Endodermal cell (in vitro differentiated cells): ENCODE measurements at regions not wholly inside any gene's neighbourhood (a gene's known extent, or its start where the extent isn't known, plus 50 kb on each side); places are given as distances from the start of the nearest gene placed in this dataset.

Experiments used
- DNase-seq: peaks from one replicate; pipeline ENCODE4 v3.0.0-alpha.2; 2017
- H3K27ac ChIP-seq: 2 replicates; pipeline ENCODE4 v1.5.1; 2013; ENCODE audit warnings: mild to moderate bottlenecking, low read depth, low read length, moderate library complexity
- H3K27me3 ChIP-seq: 2 replicates; pipeline ENCODE4 v1.6.1; 2013; ENCODE audit warnings: mild to moderate bottlenecking, low read length, moderate library complexity; ENCODE audit not compliant: insufficient read depth, control insufficient read depth, poor library complexity, severe bottlenecking
- H3K36me3 ChIP-seq: 2 replicates; pipeline ENCODE4 v1.7.0; 2013; ENCODE audit warnings: mild to moderate bottlenecking, low read length, moderate library complexity; ENCODE audit not compliant: control insufficient read depth, insufficient read depth
- H3K4me1 ChIP-seq: one replicate; pipeline ENCODE4 v1.7.0; 2013; ENCODE audit warnings: low read length; ENCODE audit not compliant: control insufficient read depth, insufficient read depth
- H3K4me3 ChIP-seq: 2 replicates; pipeline ENCODE4 v1.5.1; 2013; ENCODE audit warnings: mild to moderate bottlenecking, low read length, moderate library complexity
- H3K9ac ChIP-seq: 2 replicates; pipeline ENCODE4 v1.6.1; 2013; ENCODE audit warnings: mild to moderate bottlenecking, low read length, moderate library complexity; ENCODE audit not compliant: poor library complexity, severe bottlenecking; ENCODE audit errors: extremely low read depth
- H3K9me3 ChIP-seq: 2 replicates; pipeline ENCODE4 v1.6.1; 2013; ENCODE audit warnings: mild to moderate bottlenecking, low read length, moderate library complexity; ENCODE audit not compliant: control insufficient read depth
- H3K27ac Mint-ChIP-seq: 2 replicates; pipeline ENCODE4 v1.8.0; 2020; ENCODE audit warnings: mixed read lengths
- H3K27me3 Mint-ChIP-seq: 2 replicates; pipeline ENCODE4 v1.8.0; 2021; ENCODE audit warnings: mild to moderate bottlenecking, mixed read lengths; ENCODE audit not compliant: insufficient read depth
- H3K36me3 Mint-ChIP-seq: 2 replicates; pipeline ENCODE4 v1.8.0; 2020; ENCODE audit warnings: low read depth, mixed read lengths
- H3K4me1 Mint-ChIP-seq: 2 replicates; pipeline ENCODE4 v1.8.0; 2020; ENCODE audit warnings: mixed read lengths
- H3K4me3 Mint-ChIP-seq: 2 replicates; pipeline ENCODE4 v1.8.0; 2020; ENCODE audit warnings: mild to moderate bottlenecking, moderate library complexity, mixed read lengths
- H3K9me3 Mint-ChIP-seq: 2 replicates; pipeline ENCODE4 v1.8.0; 2020; ENCODE audit warnings: mild to moderate bottlenecking, mixed read lengths
- CTCF ChIP-seq: fragments of 200-600 bp; sonication (generic); conservative IDR thresholded peaks from 2 replicates; pipeline ENCODE4 v1.5.0; 2021; ENCODE audit warnings: antibody characterized with exemption, mild to moderate bottlenecking
- WGBS, 2 experiments: methylation state at CpG; one replicate each; pipeline versions ENCODE4 v1.1.5 to v1.1.7; 2013; ENCODE audit warnings: missing lambda C conversion rate in 2 of 2, mixed read lengths in 1 of 2; ENCODE audit not compliant: insufficient coverage in 1 of 2, insufficient read length in 1 of 2; 5-methylcytosine and 5-hydroxymethylcytosine counted together

- H3K9me3 Mint-ChIP-seq: no peaks in the 10 kb centered on the region
- H3K27ac Mint-ChIP-seq: no peak overlapping the region
- no peaks in the 10 kb centered on the region for H3K36me3 ChIP-seq
- DNase-seq: no peak
- no peak overlapping the region for H3K27ac ChIP-seq
- H3K36me3 Mint-ChIP-seq: no peaks in the 10 kb centered on the region
- H3K4me3 ChIP-seq: no peak overlapping the region
- 97 to 100% methylated on average over 1 to 2 of the region's 2 CpGs for WGBS, 2 experiments
- H3K27me3 Mint-ChIP-seq: no peaks in the 10 kb centered on the region
- peaks cover 6% of the 10 kb centered on the region for H3K9me3 ChIP-seq
- H3K9ac ChIP-seq: no peak overlapping the region
- H3K27me3 ChIP-seq: no peaks in the 10 kb centered on the region
- H3K4me1 Mint-ChIP-seq: peaks cover 3% of the 10 kb centered on the region
- H3K4me3 Mint-ChIP-seq: no peak overlapping the region
- TF ChIP-seq CTCF: no peak
- no peaks in the 10 kb centered on the region for H3K4me1 ChIP-seq
Observed at GRCh38 chr12:84054811-84055210, 857.8 kb downstream of the SLC6A15 start.

- Mint-ChIP-seq H3K36me3 (no peaks in the 10 kb centered on the region), H3K4me3 (no peak overlapping the region), H3K27me3 (peaks cover 8% of the 10 kb centered on the region), H3K9me3 (no peaks in the 10 kb centered on the region), H3K27ac (no peak overlapping the region), H3K4me1 (no peaks in the 10 kb centered on the region)
- Histone ChIP-seq H3K4me1 (no peaks in the 10 kb centered on the region), H3K9me3 (no peaks in the 10 kb centered on the region), H3K9ac (no peak overlapping the region), H3K27me3 (no peaks in the 10 kb centered on the region), H3K4me3 (no peak overlapping the region), H3K27ac (no peak overlapping the region), H3K36me3 (no peaks in the 10 kb centered on the region)
- no peak for TF ChIP-seq CTCF
- WGBS, 2 experiments: 85% methylated on average over 1 of the region's 1 CpG; no CpG with 5 or more reads in 1 of the 2 experiments
- no peak for DNase-seq
Observed at GRCh38 chr12:84047881-84048280, 864.7 kb downstream of the SLC6A15 start.

- H3K27me3 ChIP-seq: no peaks in the 10 kb centered on the region
- DNase-seq: no peak
- H3K36me3 ChIP-seq: no peaks in the 10 kb centered on the region
- H3K9me3 Mint-ChIP-seq: no peaks in the 10 kb centered on the region
- no peaks in the 10 kb centered on the region for H3K36me3 Mint-ChIP-seq
- H3K27me3 Mint-ChIP-seq: peaks cover 8% of the 10 kb centered on the region
- no peaks in the 10 kb centered on the region for H3K4me1 ChIP-seq
- H3K4me3 Mint-ChIP-seq: no peak overlapping the region
- no peak overlapping the region for H3K4me3 ChIP-seq
- H3K9me3 ChIP-seq: no peaks in the 10 kb centered on the region
- H3K27ac Mint-ChIP-seq: no peak overlapping the region
- WGBS, 2 experiments: 87 to 100% methylated on average over 2 of the region's 2 CpGs
- TF ChIP-seq CTCF: no peak
- no peak overlapping the region for H3K27ac ChIP-seq
- H3K4me1 Mint-ChIP-seq: no peaks in the 10 kb centered on the region
- H3K9ac ChIP-seq: no peak overlapping the region
Observed at GRCh38 chr12:84046859-84047258, 865.7 kb downstream of the SLC6A15 start.
